Fibroblast of lung (primary cell): ENCODE measurements at regions not wholly inside any gene's neighbourhood (a gene's known extent, or its start where the extent isn't known, plus 50 kb on each side); places are given as distances from the start of the nearest gene placed in this dataset.
"Not testable (repeated sequence)": the region's sequence is repeated elsewhere in the genome, so short reads cannot be mapped to it uniquely, and the experiment has no call there.

Source experiments
- CTCF ChIP-seq, 2 donors: IDR thresholded peaks in 1 of 2; conservative IDR thresholded peaks in 1 of 2; 1 replicate in 1 of 2; 2 replicates in 1 of 2; pipeline ENCODE4 v1.5.1; 2011 to 2012; ENCODE audit warnings: low read length in 2 of 2, control low read depth in 1 of 2, inconsistent platforms in 1 of 2, low read depth in 1 of 2, mild to moderate bottlenecking in 1 of 2
- EZH2 ChIP-seq: IDR thresholded peaks from 2 replicates; pipeline ENCODE4 v1.5.1; 2012; ENCODE audit warnings: low read length, control low read depth, mild to moderate bottlenecking; ENCODE audit errors: missing control alignments

GRCh38 chr7:91365097-91365496 is 100.9 kb downstream of the FZD1 start:
- TF ChIP-seq CTCF (conservative IDR thresholded peaks at IDR 0.05 in 1 of 2, IDR thresholded peaks at IDR 0.05 in 1 of 2; ENCODE audit: low read depth in 1 of 2, low read length in 2 of 2); EZH2: not testable (repeated sequence)
